MCF 10A (cell line): ENCODE measurements at regions not wholly inside any gene's neighbourhood (a gene's known extent, or its start where the extent isn't known, plus 50 kb on each side); places are given as distances from the start of the nearest gene placed in this dataset.

Experiments used
- BruUV-seq: library from RNA; stranded (reverse); fragments of 400-500 nt; replicated peaks from 2 replicates; lab custom pipeline; 2021; lab: Mats Ljungman, UMichigan
- CTCF ChIA-PET: fragments of 300-600 bp; sonication (Branson Sonifier 250); formaldehyde crosslinking; extraction: SDS; loops from one replicate; lab custom pipeline; 2021; ENCODE audit warnings: antibody characterized with exemption, inconsistent platforms; lab: Yijun Ruan, JAX
- POLR2A ChIA-PET: fragments of 300-600, 350-650 bp; sonication (Branson Sonifier 250); formaldehyde crosslinking; extraction: SDS; loops from one replicate; lab custom pipeline; 2020; ENCODE audit warnings: antibody characterized with exemption, inconsistent platforms; lab: Yijun Ruan, JAX
- DNase-seq: peaks from one replicate; pipeline ENCODE4 v3.0.0-alpha.2; 2018; ENCODE audit not compliant: unreplicated experiment
- H3K27ac Mint-ChIP-seq: one replicate; pipeline ENCODE4 v1.8.0; 2022; ENCODE audit warnings: mild to moderate bottlenecking, low read depth, mixed read lengths; ENCODE audit not compliant: unreplicated experiment
- H3K27me3 Mint-ChIP-seq: one replicate; pipeline ENCODE4 v1.8.0; 2022; ENCODE audit warnings: mixed read lengths; ENCODE audit not compliant: insufficient read depth, unreplicated experiment
- H3K36me3 Mint-ChIP-seq: one replicate; pipeline ENCODE4 v1.8.0; 2022; ENCODE audit warnings: mild to moderate bottlenecking, moderate library complexity, mixed read lengths; ENCODE audit not compliant: insufficient read depth, unreplicated experiment
- H3K4me1 Mint-ChIP-seq: one replicate; pipeline ENCODE4 v1.8.0; 2022; ENCODE audit warnings: mixed read lengths; ENCODE audit not compliant: insufficient read depth, unreplicated experiment
- H3K4me3 Mint-ChIP-seq: one replicate; pipeline ENCODE4 v1.8.0; 2022; ENCODE audit warnings: mild to moderate bottlenecking, moderate library complexity, mixed read lengths; ENCODE audit not compliant: unreplicated experiment
- H3K9me3 Mint-ChIP-seq: one replicate; pipeline ENCODE4 v1.8.0; 2022; ENCODE audit warnings: mixed read lengths; ENCODE audit not compliant: unreplicated experiment
- intact Hi-C: fragments of 100-400 bp; cut with micrococcal nuclease; formaldehyde crosslinking; loops from 2 replicates; pipeline ENCODE4 v1.14.1; 2022
- TF ChIP-seq, protein P1 (sequence below): fragments of 200-600 bp; IDR thresholded peaks from one replicate; pipeline ENCODE4 v1.8.0; 2022; ENCODE audit warnings: antibody characterized with exemption, mild to moderate bottlenecking; ENCODE audit not compliant: unreplicated experiment

DNA sequence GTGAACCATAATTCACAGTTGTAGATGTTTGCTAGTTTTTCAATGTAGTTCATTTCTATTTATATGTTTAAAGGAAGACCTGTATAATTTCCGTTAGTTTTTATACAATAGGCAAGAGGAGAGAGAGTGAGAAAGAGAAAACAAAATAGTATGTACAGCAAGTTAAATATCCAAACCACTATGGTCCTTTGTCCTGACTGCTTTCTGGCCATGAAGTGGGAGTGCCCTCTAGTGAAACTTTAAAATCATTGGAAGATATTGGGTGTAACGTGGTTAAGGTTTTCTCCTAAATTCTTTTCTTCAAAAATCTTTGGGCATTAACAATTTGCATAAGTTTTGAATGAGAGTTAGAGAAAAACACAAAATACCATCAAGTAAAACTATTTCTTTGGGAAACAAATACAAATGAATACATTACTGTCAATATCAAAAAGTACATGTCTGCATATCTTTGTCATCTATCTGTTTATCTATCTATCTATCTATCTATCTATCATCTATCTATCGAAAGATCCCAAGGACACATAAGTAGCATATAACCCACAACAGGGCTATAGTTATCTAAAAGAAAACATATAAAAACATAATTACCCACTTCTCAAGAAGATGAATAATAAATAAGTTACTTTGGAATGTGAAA lies 534.6 kb upstream of the ATP11B start:
- Mint-ChIP-seq H3K27me3 (no peaks in the 10 kb centered on the region), H3K4me1 (peaks cover 5% of the 10 kb centered on the region), H3K4me3 (no peak overlapping the region), H3K9me3 (no peaks in the 10 kb centered on the region), H3K36me3 (no peaks in the 10 kb centered on the region), H3K27ac (peak overlapping the region; percentile 62)
- no TSS peak for BruUV-seq
- POLR2A ChIA-PET: no interaction called here
- TF ChIP-seq, protein P1, sequence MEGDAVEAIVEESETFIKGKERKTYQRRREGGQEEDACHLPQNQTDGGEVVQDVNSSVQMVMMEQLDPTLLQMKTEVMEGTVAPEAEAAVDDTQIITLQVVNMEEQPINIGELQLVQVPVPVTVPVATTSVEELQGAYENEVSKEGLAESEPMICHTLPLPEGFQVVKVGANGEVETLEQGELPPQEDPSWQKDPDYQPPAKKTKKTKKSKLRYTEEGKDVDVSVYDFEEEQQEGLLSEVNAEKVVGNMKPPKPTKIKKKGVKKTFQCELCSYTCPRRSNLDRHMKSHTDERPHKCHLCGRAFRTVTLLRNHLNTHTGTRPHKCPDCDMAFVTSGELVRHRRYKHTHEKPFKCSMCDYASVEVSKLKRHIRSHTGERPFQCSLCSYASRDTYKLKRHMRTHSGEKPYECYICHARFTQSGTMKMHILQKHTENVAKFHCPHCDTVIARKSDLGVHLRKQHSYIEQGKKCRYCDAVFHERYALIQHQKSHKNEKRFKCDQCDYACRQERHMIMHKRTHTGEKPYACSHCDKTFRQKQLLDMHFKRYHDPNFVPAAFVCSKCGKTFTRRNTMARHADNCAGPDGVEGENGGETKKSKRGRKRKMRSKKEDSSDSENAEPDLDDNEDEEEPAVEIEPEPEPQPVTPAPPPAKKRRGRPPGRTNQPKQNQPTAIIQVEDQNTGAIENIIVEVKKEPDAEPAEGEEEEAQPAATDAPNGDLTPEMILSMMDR: peak; percentile 78
- peak; percentile 55 for DNase-seq
- CTCF ChIA-PET: interaction anchor here (0.8 to 2.1 kb wide), 4 partner anchors 253 to 551 kb away, joined by 3 to 17 read pairs (median 4); no protein-coding TSS in a partner anchor
- intact Hi-C loops: loop anchor here (1.0 to 10.0 kb wide), 8 partner anchors 234 to 1046 kb away; no protein-coding TSS in a partner anchor

DNA sequence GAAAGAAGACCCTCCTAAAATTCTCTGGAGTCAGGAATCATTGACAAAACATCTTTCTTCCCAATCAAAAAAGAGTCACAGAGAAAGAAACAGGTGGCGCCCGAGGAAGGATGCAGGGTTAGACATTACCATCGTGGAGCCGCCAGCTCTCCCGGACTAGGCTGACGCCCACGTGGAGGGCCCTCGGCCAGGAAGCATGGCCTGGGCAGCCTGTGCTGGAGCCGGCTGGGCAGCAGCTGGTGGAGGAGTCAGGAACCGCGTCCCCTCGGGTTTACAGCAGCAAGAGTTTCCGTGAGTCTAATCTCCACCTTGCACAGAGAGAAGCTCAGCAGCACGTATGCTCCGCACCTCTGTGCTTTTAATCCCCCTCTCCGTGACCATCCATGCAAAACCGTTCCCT lies 533.7 kb upstream of the ATP11B start:
- Mint-ChIP-seq H3K4me3 (no peak overlapping the region), H3K27me3 (no peaks in the 10 kb centered on the region), H3K9me3 (no peaks in the 10 kb centered on the region), H3K27ac (no peak overlapping the region), H3K4me1 (peaks cover 5% of the 10 kb centered on the region), H3K36me3 (no peaks in the 10 kb centered on the region)
- TF ChIP-seq, protein P1: no peak
- no TSS peak for BruUV-seq
- POLR2A ChIA-PET: interaction anchor here (0.7 kb wide), 1 partner anchor 177 kb away, joined by 3 read pairs; no protein-coding TSS in a partner anchor
- intact Hi-C loops: loop anchor here (5.0 to 10.0 kb wide), 4 partner anchors 233 to 1047 kb away; no protein-coding TSS in a partner anchor
- CTCF ChIA-PET: interaction anchor here (0.6 to 2.1 kb wide), 8 partner anchors 312 to 935 kb away, joined by 3 to 17 read pairs (median 4); no protein-coding TSS in a partner anchor
- no peak for DNase-seq

GRCh38 chr3:182261041-182261440 lies 532.3 kb upstream of the ATP11B start:
- no TSS peak for BruUV-seq
- no peaks in the 10 kb centered on the region for H3K27me3 Mint-ChIP-seq
- H3K27ac Mint-ChIP-seq: no peak overlapping the region
- H3K4me3 Mint-ChIP-seq: no peak overlapping the region
- H3K36me3 Mint-ChIP-seq: no peaks in the 10 kb centered on the region
- ChIA-PET CTCF (interaction anchor here (1.3 to 2.1 kb wide), 2 partner anchors 313 to 552 kb away, joined by 4 to 17 read pairs; no protein-coding TSS in a partner anchor), POLR2A (no interaction called here)
- peaks cover 5% of the 10 kb centered on the region for H3K4me1 Mint-ChIP-seq
- TF ChIP-seq, protein P1: no peak
- no peak for DNase-seq
- intact Hi-C loops: no loop called here
- no peaks in the 10 kb centered on the region for H3K9me3 Mint-ChIP-seq

GRCh38 chr3:182268711-182269110 lies 524.6 kb upstream of the ATP11B start:
- Mint-ChIP-seq H3K27ac (no peak overlapping the region), H3K27me3 (no peaks in the 10 kb centered on the region), H3K9me3 (no peaks in the 10 kb centered on the region), H3K4me1 (peaks cover 6% of the 10 kb centered on the region), H3K4me3 (no peak overlapping the region), H3K36me3 (no peaks in the 10 kb centered on the region)
- intact Hi-C loops: no loop called here
- BruUV-seq: no TSS peak
- POLR2A ChIA-PET: interaction anchor here (1.2 kb wide), 1 partner anchor 17 kb away, joined by 3 read pairs; no protein-coding TSS in a partner anchor
- CTCF ChIA-PET: no interaction called here
- TF ChIP-seq, protein P1: no peak
- no peak for DNase-seq
